NT2/D1 (cell line): ENCODE measurements at regions not wholly inside any gene's neighbourhood (a gene's known extent, or its start where the extent isn't known, plus 50 kb on each side); places are given as distances from the start of the nearest gene placed in this dataset.

Experiments
- DNase-seq: peaks from one replicate; pipeline ENCODE4 v3.0.0-alpha.2; 2011; ENCODE audit warnings: low read depth, low spot score
- H3K27me3 ChIP-seq: 2 replicates; pipeline ENCODE4 v1.6.0; 2011; ENCODE audit warnings: mild to moderate bottlenecking; ENCODE audit not compliant: insufficient read length, insufficient read depth
- H3K36me3 ChIP-seq: 2 replicates; pipeline ENCODE4 v1.6.1; 2011; ENCODE audit warnings: mild to moderate bottlenecking, low read length, mixed read lengths; ENCODE audit not compliant: insufficient read depth, insufficient read length
- H3K4me1 ChIP-seq: 2 replicates; pipeline ENCODE4 v1.5.1; 2011; ENCODE audit not compliant: insufficient read depth, insufficient read length
- H3K4me3 ChIP-seq: 2 replicates; pipeline ENCODE4 v1.5.1; 2011; ENCODE audit warnings: low read depth; ENCODE audit not compliant: insufficient read length
- H3K9ac ChIP-seq: 2 replicates; pipeline ENCODE4 v1.6.0; 2011; ENCODE audit warnings: low read depth; ENCODE audit not compliant: insufficient read length
- H3K9me3 ChIP-seq: 2 replicates; pipeline ENCODE4 v1.5.1; 2011; ENCODE audit warnings: mild to moderate bottlenecking, low read length; ENCODE audit not compliant: insufficient read depth
- SUZ12 ChIP-seq: IDR thresholded peaks from 2 replicates; pipeline ENCODE4 v1.6.1; 2011; ENCODE audit not compliant: insufficient read length, insufficient read depth; ENCODE audit errors: extremely low read depth
- YY1 ChIP-seq: IDR thresholded peaks from 2 replicates; pipeline ENCODE4 v1.6.1; 2011; ENCODE audit not compliant: insufficient read length, insufficient read depth
- ZNF274 ChIP-seq: IDR thresholded peaks from 2 replicates; pipeline ENCODE4 v1.6.1; 2011; ENCODE audit warnings: mild to moderate bottlenecking, low read depth, low read length

DNA sequence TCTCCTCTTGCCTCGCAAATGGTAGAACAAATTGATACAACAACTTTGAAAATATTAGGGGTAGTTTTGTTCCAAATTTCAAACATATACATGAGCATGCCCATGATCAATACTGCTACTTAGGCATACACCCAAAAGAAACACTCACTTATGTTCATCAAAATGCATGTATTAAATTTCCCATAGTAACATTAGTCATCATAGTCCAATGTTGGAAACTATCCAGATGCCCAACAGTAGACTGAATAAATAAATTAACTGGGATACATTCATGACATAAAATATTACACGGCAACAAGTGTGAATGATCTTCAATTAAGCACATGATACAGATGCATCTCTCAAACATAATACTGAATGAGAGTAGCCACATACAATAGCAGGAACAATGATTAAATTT, 391.6 kb downstream of the CDH11 start:
- no peaks in the 10 kb centered on the region for H3K9me3 ChIP-seq
- H3K36me3 ChIP-seq = no peaks in the 10 kb centered on the region
- DNase-seq = no peak
- H3K27me3 ChIP-seq = no peaks in the 10 kb centered on the region
- H3K4me3 ChIP-seq = no peak overlapping the region
- H3K4me1 ChIP-seq = no peaks in the 10 kb centered on the region
- no peak overlapping the region for H3K9ac ChIP-seq
- TF ChIP-seq SUZ12 = no peak
- TF ChIP-seq YY1 = no peak
- TF ChIP-seq ZNF274 = no peak

- H3K4me3 ChIP-seq = no peak overlapping the region
- no peak overlapping the region for H3K9ac ChIP-seq
- no peaks in the 10 kb centered on the region for H3K9me3 ChIP-seq
- no peak for DNase-seq
- no peaks in the 10 kb centered on the region for H3K4me1 ChIP-seq
- H3K27me3 ChIP-seq = no peaks in the 10 kb centered on the region
- TF ChIP-seq YY1 (no peak), ZNF274 (no peak), SUZ12 (no peak)
- no peaks in the 10 kb centered on the region for H3K36me3 ChIP-seq
Measured at GRCh38 chr16:64724339-64724738, 397.5 kb downstream of the CDH11 start.

DNA sequence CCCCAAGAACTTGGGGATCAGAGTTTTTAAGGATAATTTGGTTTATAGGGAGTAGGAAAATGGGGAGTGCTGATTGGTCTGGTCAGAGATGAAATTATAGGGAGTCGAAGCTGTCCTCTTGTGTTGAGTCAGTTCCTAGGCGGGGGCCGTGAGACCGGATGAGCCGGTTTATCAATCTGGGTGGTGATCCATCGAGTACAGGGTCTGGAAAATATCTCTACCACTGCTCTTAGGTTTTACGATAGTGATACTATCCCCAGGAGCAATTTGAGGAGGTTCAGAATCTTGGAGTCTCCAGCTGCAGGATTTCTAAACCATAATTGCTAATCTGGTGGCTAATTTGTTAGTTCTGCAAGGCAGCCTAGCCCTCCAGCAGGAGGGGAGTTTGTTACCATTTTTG, 403.4 kb downstream of the CDH11 start:
- Histone ChIP-seq H3K9ac (no peak overlapping the region), H3K4me1 (no peaks in the 10 kb centered on the region), H3K36me3 (no peaks in the 10 kb centered on the region), H3K27me3 (no peaks in the 10 kb centered on the region), H3K4me3 (no peak overlapping the region), H3K9me3 (no peaks in the 10 kb centered on the region)
- TF ChIP-seq ZNF274 (no peak), YY1 (no peak), SUZ12 (no peak)
- no peak for DNase-seq

GRCh38 chr16:64717871-64718270, 404.0 kb downstream of the CDH11 start:
- no peaks in the 10 kb centered on the region for H3K4me1 ChIP-seq
- no peaks in the 10 kb centered on the region for H3K27me3 ChIP-seq
- no peak for DNase-seq
- H3K9me3 ChIP-seq = no peaks in the 10 kb centered on the region
- no peak for TF ChIP-seq ZNF274
- no peak for TF ChIP-seq YY1
- no peak for TF ChIP-seq SUZ12
- no peak overlapping the region for H3K4me3 ChIP-seq
- no peaks in the 10 kb centered on the region for H3K36me3 ChIP-seq
- H3K9ac ChIP-seq = no peak overlapping the region

- Histone ChIP-seq H3K9me3 (no peaks in the 10 kb centered on the region), H3K9ac (no peak overlapping the region), H3K4me3 (no peak overlapping the region), H3K4me1 (no peaks in the 10 kb centered on the region), H3K36me3 (no peaks in the 10 kb centered on the region), H3K27me3 (no peaks in the 10 kb centered on the region)
- DNase-seq = no peak
- TF ChIP-seq ZNF274 = no peak
- no peak for TF ChIP-seq SUZ12
- no peak for TF ChIP-seq YY1
Measured at GRCh38 chr16:64715624-64716023, 406.2 kb downstream of the CDH11 start.

GRCh38 chr16:64712026-64712425, 409.8 kb downstream of the CDH11 start:
- no peak for TF ChIP-seq YY1
- no peak for TF ChIP-seq ZNF274
- TF ChIP-seq SUZ12 = no peak
- Histone ChIP-seq H3K9ac (no peak overlapping the region), H3K9me3 (no peaks in the 10 kb centered on the region), H3K27me3 (no peaks in the 10 kb centered on the region), H3K4me3 (no peak overlapping the region), H3K4me1 (no peaks in the 10 kb centered on the region), H3K36me3 (no peaks in the 10 kb centered on the region)
- no peak for DNase-seq

DNA sequence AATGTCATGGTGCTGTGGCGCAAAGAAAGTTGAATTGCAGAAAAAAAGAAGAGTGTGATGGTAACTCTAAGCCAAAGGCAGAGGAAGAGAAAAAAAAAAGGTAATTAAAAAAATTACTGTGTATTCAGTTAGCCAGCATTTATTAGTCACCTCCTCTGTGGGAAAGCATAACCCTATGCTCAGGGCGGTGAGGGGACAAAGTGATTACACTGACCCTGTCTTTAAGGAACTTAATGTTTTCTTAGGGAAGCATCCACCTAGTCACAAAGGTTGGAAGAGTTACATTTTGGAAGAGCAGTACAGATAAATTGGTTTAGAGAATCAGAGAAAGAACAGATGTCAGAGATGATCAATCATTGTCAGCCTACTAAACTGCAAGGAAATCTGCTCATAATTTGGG, 410.3 kb downstream of the CDH11 start:
- no peaks in the 10 kb centered on the region for H3K4me1 ChIP-seq
- no peaks in the 10 kb centered on the region for H3K36me3 ChIP-seq
- no peak for DNase-seq
- no peak overlapping the region for H3K4me3 ChIP-seq
- H3K9me3 ChIP-seq = no peaks in the 10 kb centered on the region
- no peak for TF ChIP-seq YY1
- TF ChIP-seq ZNF274 = no peak
- TF ChIP-seq SUZ12 = no peak
- H3K27me3 ChIP-seq = no peaks in the 10 kb centered on the region
- H3K9ac ChIP-seq = no peak overlapping the region

- Histone ChIP-seq H3K4me1 (no peaks in the 10 kb centered on the region), H3K4me3 (no peak overlapping the region), H3K9me3 (no peaks in the 10 kb centered on the region), H3K27me3 (no peaks in the 10 kb centered on the region), H3K36me3 (no peaks in the 10 kb centered on the region), H3K9ac (no peak overlapping the region)
- no peak for DNase-seq
- no peak for TF ChIP-seq SUZ12
- TF ChIP-seq ZNF274 = no peak
- TF ChIP-seq YY1 = no peak
Measured at GRCh38 chr16:64711026-64711425, 410.8 kb downstream of the CDH11 start.
